ENCODE measurements at regions not wholly inside any gene's neighbourhood (a gene's known extent, or its start where the extent isn't known, plus 50 kb on each side); places are given as distances from the start of the nearest gene placed in this dataset.

DNA sequence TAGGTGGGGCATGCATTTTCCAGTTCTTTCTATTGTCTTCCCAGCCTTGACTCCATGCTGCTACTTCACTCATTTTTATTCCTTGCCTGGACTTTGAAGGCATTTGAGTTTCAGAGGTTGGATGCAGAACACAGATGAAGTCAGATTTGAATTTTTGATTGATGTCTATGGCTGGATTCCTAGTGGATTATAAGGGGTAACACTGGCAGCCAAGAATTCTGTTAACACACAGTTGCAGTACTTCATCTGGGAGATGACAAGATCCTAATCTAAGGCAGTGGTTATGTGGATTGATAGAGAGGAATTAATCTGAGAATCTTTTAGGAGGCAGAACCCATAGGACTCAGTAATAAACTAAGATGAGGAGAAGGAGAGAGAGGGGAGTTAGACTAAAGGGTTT is 439.0 kb upstream of the USP24 start:
- Mint-ChIP-seq H3K9me3 (no peaks in the 10 kb centered on the region), H3K36me3 (ENCODE audit: low read depth) (no peaks in the 10 kb centered on the region), H3K27me3 (ENCODE audit: insufficient read depth) (peaks cover 2% of the 10 kb centered on the region), H3K27ac (no peak overlapping the region), H3K4me1 (no peaks in the 10 kb centered on the region), H3K4me3 (no peak overlapping the region)
- peaks cover 4% of the 10 kb centered on the region for H3K9me3 ChIP-seq (ENCODE audit: control insufficient read depth, low read length)
- no peak overlapping the region for H3K4me3 ChIP-seq (ENCODE audit: low read length)
- TF ChIP-seq, protein P1, sequence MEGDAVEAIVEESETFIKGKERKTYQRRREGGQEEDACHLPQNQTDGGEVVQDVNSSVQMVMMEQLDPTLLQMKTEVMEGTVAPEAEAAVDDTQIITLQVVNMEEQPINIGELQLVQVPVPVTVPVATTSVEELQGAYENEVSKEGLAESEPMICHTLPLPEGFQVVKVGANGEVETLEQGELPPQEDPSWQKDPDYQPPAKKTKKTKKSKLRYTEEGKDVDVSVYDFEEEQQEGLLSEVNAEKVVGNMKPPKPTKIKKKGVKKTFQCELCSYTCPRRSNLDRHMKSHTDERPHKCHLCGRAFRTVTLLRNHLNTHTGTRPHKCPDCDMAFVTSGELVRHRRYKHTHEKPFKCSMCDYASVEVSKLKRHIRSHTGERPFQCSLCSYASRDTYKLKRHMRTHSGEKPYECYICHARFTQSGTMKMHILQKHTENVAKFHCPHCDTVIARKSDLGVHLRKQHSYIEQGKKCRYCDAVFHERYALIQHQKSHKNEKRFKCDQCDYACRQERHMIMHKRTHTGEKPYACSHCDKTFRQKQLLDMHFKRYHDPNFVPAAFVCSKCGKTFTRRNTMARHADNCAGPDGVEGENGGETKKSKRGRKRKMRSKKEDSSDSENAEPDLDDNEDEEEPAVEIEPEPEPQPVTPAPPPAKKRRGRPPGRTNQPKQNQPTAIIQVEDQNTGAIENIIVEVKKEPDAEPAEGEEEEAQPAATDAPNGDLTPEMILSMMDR (conservative IDR thresholded peaks at IDR 0.05), result no peak
- DNase-seq, result no peak
- H3K27ac ChIP-seq (ENCODE audit: low read depth, low read length), result no peak overlapping the region
- no peak overlapping the region for H3K9ac ChIP-seq (ENCODE audit: extremely low read depth, low read length, poor library complexity, severe bottlenecking)
- no peaks in the 10 kb centered on the region for H3K36me3 ChIP-seq (ENCODE audit: control insufficient read depth, insufficient read depth, low read length)
- no peaks in the 10 kb centered on the region for H3K4me1 ChIP-seq (ENCODE audit: control insufficient read depth, insufficient read depth, low read length)
- H3K27me3 ChIP-seq (ENCODE audit: control insufficient read depth, insufficient read depth, low read length, poor library complexity, severe bottlenecking), result no peaks in the 10 kb centered on the region

DNA sequence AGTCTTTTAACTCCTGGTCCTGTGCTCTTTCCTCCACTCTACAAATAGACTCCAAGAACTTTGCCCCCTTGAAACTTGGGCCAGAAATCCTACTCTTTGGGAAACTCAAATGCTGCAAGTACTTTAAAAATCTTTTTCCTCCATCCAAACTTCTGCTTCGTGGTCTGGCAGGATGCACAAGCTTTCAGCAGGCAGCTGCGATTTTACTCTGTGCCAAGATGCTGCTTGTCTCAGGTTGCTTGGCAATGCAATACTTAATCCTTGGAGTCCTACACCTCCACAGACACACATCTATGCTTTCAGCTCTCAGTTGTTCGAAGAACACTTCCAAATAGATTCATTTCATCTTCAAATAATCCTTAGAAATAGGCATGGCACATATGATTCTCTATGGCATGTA is 435.3 kb upstream of the USP24 start:
- peaks cover 5% of the 10 kb centered on the region for H3K27me3 Mint-ChIP-seq (ENCODE audit: insufficient read depth)
- no peak overlapping the region for H3K27ac ChIP-seq (ENCODE audit: low read depth, low read length)
- H3K4me1 Mint-ChIP-seq, result no peaks in the 10 kb centered on the region
- H3K36me3 ChIP-seq (ENCODE audit: control insufficient read depth, insufficient read depth, low read length), result no peaks in the 10 kb centered on the region
- no peak overlapping the region for H3K9ac ChIP-seq (ENCODE audit: extremely low read depth, low read length, poor library complexity, severe bottlenecking)
- no peak overlapping the region for H3K4me3 Mint-ChIP-seq
- peaks cover 4% of the 10 kb centered on the region for H3K9me3 ChIP-seq (ENCODE audit: control insufficient read depth, low read length)
- DNase-seq, result no peak
- no peak overlapping the region for H3K27ac Mint-ChIP-seq
- H3K36me3 Mint-ChIP-seq (ENCODE audit: low read depth), result no peaks in the 10 kb centered on the region
- TF ChIP-seq, protein P1 (conservative IDR thresholded peaks at IDR 0.05), result no peak
- H3K27me3 ChIP-seq (ENCODE audit: control insufficient read depth, insufficient read depth, low read length, poor library complexity, severe bottlenecking), result no peaks in the 10 kb centered on the region
- no peaks in the 10 kb centered on the region for H3K9me3 Mint-ChIP-seq
- 80 to 85% methylated on average over 3 of the region's 3 CpGs for WGBS, 2 experiments (ENCODE audit: insufficient coverage in 1 of 2, insufficient read length in 1 of 2)
- no peak overlapping the region for H3K4me3 ChIP-seq (ENCODE audit: low read length)
- H3K4me1 ChIP-seq (ENCODE audit: control insufficient read depth, insufficient read depth, low read length), result no peaks in the 10 kb centered on the region

DNA sequence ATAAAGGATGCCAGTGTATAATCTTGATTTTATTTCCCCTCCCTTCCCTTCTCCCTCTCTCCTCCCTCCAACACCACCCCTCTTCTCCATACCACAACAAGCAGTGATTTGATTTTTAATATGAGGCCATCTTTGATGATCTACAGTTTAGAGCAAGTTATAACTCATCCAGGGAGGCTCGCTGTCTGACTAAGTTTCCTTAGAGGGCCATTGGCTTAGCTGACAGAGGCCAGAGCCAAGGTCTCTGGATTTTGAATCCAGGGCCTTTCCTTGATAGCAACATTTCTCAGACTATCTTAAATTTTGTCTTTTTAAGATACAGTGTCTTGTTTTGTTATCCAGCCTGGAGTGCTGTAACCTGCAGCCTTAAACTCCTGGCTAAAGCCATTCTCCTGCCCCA is 431.0 kb upstream of the USP24 start:
- no peak for DNase-seq
- TF ChIP-seq, protein P1 (conservative IDR thresholded peaks at IDR 0.05), result no peak
- H3K27ac Mint-ChIP-seq, result no peak overlapping the region

More for the DNA sequence above, 431.0 kb upstream of the USP24 start:
- Histone ChIP-seq H3K36me3 (ENCODE audit: control insufficient read depth, insufficient read depth, low read length) (no peaks in the 10 kb centered on the region), H3K4me3 (ENCODE audit: low read length) (no peak overlapping the region), H3K27ac (ENCODE audit: low read depth, low read length) (no peak overlapping the region), H3K27me3 (ENCODE audit: control insufficient read depth, insufficient read depth, low read length, poor library complexity, severe bottlenecking) (no peaks in the 10 kb centered on the region), H3K9ac (ENCODE audit: extremely low read depth, low read length, poor library complexity, severe bottlenecking) (no peak overlapping the region), H3K9me3 (ENCODE audit: control insufficient read depth, low read length) (no peaks in the 10 kb centered on the region), H3K4me1 (ENCODE audit: control insufficient read depth, insufficient read depth, low read length) (no peaks in the 10 kb centered on the region)
- WGBS, 2 experiments (ENCODE audit: insufficient coverage in 1 of 2, insufficient read length in 1 of 2), result 96 to 100% methylated on average over 1 of the region's 1 CpG
- Mint-ChIP-seq H3K4me3 (no peak overlapping the region), H3K4me1 (peaks cover 6% of the 10 kb centered on the region), H3K27me3 (ENCODE audit: insufficient read depth) (peaks cover 3% of the 10 kb centered on the region), H3K36me3 (ENCODE audit: low read depth) (no peaks in the 10 kb centered on the region), H3K9me3 (no peaks in the 10 kb centered on the region)

Measured in endodermal cell (in vitro differentiated cells).